IMR-90 (cell line): ENCODE measurements at regions not wholly inside any gene's neighbourhood (a gene's known extent, or its start where the extent isn't known, plus 50 kb on each side); places are given as distances from the start of the nearest gene placed in this dataset.

ENCODE experiments used
- ATAC-seq: fragments of 200-7000 bp; cut with Tn5 transposase; 2 replicates; pipeline ENCODE4 v1.9.1; 2020; ENCODE audit warnings: low read depth, mild to moderate bottlenecking, moderate library complexity
- BruUV-seq: library from RNA; stranded (reverse); fragments of 400-500 nt; replicated peaks from 2 replicates; lab custom pipeline; 2021; lab: Mats Ljungman, UMichigan
- CTCF ChIA-PET: fragments of 300-600 bp; formaldehyde crosslinking; extraction: SDS; loops from one replicate; lab custom pipeline; 2021; ENCODE audit warnings: antibody characterized with exemption; lab: Yijun Ruan, JAX
- POLR2A ChIA-PET: fragments of 300-600 bp; sonication (Branson Sonifier 250); formaldehyde crosslinking; loops from one replicate; lab custom pipeline; 2022; ENCODE audit warnings: antibody characterized with exemption; ENCODE audit not compliant: unreplicated experiment; lab: Charles Lee
- DNase-seq: peaks from one replicate; pipeline ENCODE4 v3.0.0; 2013
- H2AFZ ChIP-seq: replicated peaks from 2 replicates; pipeline ENCODE3; 2013; ENCODE audit warnings: low read length, mild to moderate bottlenecking; ENCODE audit not compliant: poor library complexity
- H2AK5ac ChIP-seq: 2 replicates; pipeline ENCODE4 v1.6.1; 2013; ENCODE audit warnings: low read depth, low read length, inconsistent platforms
- H2AK9ac ChIP-seq: replicated peaks from 2 replicates; pipeline ENCODE3; 2013; ENCODE audit warnings: mild to moderate bottlenecking, low read depth, low read length, moderate library complexity; ENCODE audit not compliant: poor library complexity
- H2BK120ac ChIP-seq: 2 replicates; pipeline ENCODE4 v1.6.1; 2013; ENCODE audit warnings: low read depth, low read length, inconsistent platforms
- H2BK15ac ChIP-seq: 3 replicates; pipeline ENCODE4 v1.6.1; 2013; ENCODE audit warnings: low read depth, low read length, inconsistent platforms
- H2BK20ac ChIP-seq: 2 replicates; pipeline ENCODE4 v1.6.1; 2013; ENCODE audit warnings: low read depth, mild to moderate bottlenecking, inconsistent platforms, low read length, moderate library complexity
- H2BK5ac ChIP-seq: 2 replicates; pipeline ENCODE4 v1.6.1; 2013; ENCODE audit warnings: mild to moderate bottlenecking, low read depth, low read length, inconsistent platforms; ENCODE audit not compliant: poor library complexity, severe bottlenecking
- H3K14ac ChIP-seq: replicated peaks from 2 replicates; pipeline ENCODE4 v1.6.1; 2013; ENCODE audit warnings: low read depth, low read length, inconsistent platforms
- H3K18ac ChIP-seq: 2 replicates; pipeline ENCODE4 v1.6.1; 2013; ENCODE audit warnings: low read depth, low read length, control low read depth
- H3K23ac ChIP-seq: 2 replicates; pipeline ENCODE4 v1.6.1; 2013; ENCODE audit warnings: low read depth, low read length, inconsistent platforms
- H3K27ac ChIP-seq: 2 replicates; pipeline ENCODE4 v1.5.1; 2013; ENCODE audit warnings: mild to moderate bottlenecking, control low read depth, low read length; ENCODE audit not compliant: insufficient read depth
- H3K27me3 ChIP-seq: 2 replicates; pipeline ENCODE4 v1.6.1; 2013; ENCODE audit warnings: low read length; ENCODE audit not compliant: control insufficient read depth, insufficient read depth
- H3K36me3 ChIP-seq: 2 replicates; pipeline ENCODE4 v1.6.1; 2013; ENCODE audit warnings: low read length, mixed read lengths; ENCODE audit not compliant: control insufficient read depth, insufficient read depth
- H3K4ac ChIP-seq: 2 replicates; pipeline ENCODE4 v1.6.1; 2013; ENCODE audit warnings: low read depth, low read length, inconsistent platforms
- H3K4me1 ChIP-seq: 2 replicates; pipeline ENCODE4 v1.6.1; 2013; ENCODE audit warnings: low read length, mixed read lengths; ENCODE audit not compliant: control insufficient read depth, insufficient read depth
- H3K4me2 ChIP-seq: 2 replicates; pipeline ENCODE4 v1.6.1; 2013; ENCODE audit warnings: low read depth, mild to moderate bottlenecking, control low read depth, low read length, moderate library complexity
- H3K4me3 ChIP-seq: 2 replicates; pipeline ENCODE4 v1.5.1; 2013; ENCODE audit warnings: low read depth, mild to moderate bottlenecking, control low read depth, low read length, moderate library complexity; ENCODE audit not compliant: insufficient read depth
- H3K56ac ChIP-seq: 2 replicates; pipeline ENCODE4 v1.6.1; 2013; ENCODE audit warnings: low read length, inconsistent platforms; ENCODE audit not compliant: insufficient read depth; ENCODE audit errors: extremely low read depth
- H3K79me1 ChIP-seq, 2 experiments: 2 replicates each; pipeline ENCODE4 v1.6.1; 2013; ENCODE audit warnings: low read length in 2 of 2, inconsistent platforms in 1 of 2, low read depth in 1 of 2
- H3K9ac ChIP-seq: 2 replicates; pipeline ENCODE4 v1.6.1; 2013; ENCODE audit warnings: low read depth, low read length, control low read depth
- H3K9me1 ChIP-seq: 2 replicates; pipeline ENCODE4 v1.6.1; 2013; ENCODE audit warnings: low read length, inconsistent platforms; ENCODE audit not compliant: insufficient read depth
- H3K9me3 ChIP-seq: 2 replicates; pipeline ENCODE4 v1.6.1; 2013; ENCODE audit warnings: low read length; ENCODE audit not compliant: control insufficient read depth, insufficient read depth
- H4K20me1 ChIP-seq: 2 replicates; pipeline ENCODE4 v1.6.1; 2013; ENCODE audit warnings: low read length, inconsistent platforms; ENCODE audit not compliant: insufficient read depth
- H4K5ac ChIP-seq: 2 replicates; pipeline ENCODE4 v1.6.1; 2013; ENCODE audit warnings: mild to moderate bottlenecking, low read depth, low read length, control low read depth
- H4K8ac ChIP-seq, 2 experiments: 2 replicates each; pipeline ENCODE4 v1.6.1; 2013; ENCODE audit warnings: low read depth in 2 of 2, low read length in 2 of 2, control low read depth in 1 of 2, inconsistent platforms in 1 of 2
- H4K91ac ChIP-seq: 2 replicates; pipeline ENCODE4 v1.6.1; 2013; ENCODE audit warnings: low read depth, low read length, inconsistent platforms; ENCODE audit not compliant: insufficient read depth
- CEBPB ChIP-seq: IDR thresholded peaks from 2 replicates; pipeline ENCODE4 v1.6.1; 2012; ENCODE audit warnings: low read depth, low read length, improper control_type of control experiment
- MAFK ChIP-seq: IDR thresholded peaks from 2 replicates; pipeline ENCODE4 v1.6.1; 2012; ENCODE audit warnings: low read depth, low read length, improper control_type of control experiment
- MAZ ChIP-seq: IDR thresholded peaks from 2 replicates; pipeline ENCODE4 v1.6.1; 2012; ENCODE audit warnings: low read depth, mild to moderate bottlenecking, low read length, improper control_type of control experiment, moderate library complexity, borderline replicate concordance
- WGBS, 2 experiments: methylation state at CpG; one replicate each; pipeline versions ENCODE4 v1.1.5 to v1.1.7; 2013; ENCODE audit warnings: missing lambda C conversion rate in 2 of 2; ENCODE audit not compliant: insufficient read length in 1 of 2; ENCODE audit errors: extremely low coverage in 2 of 2; 5-methylcytosine and 5-hydroxymethylcytosine counted together
- dilution Hi-C: fragments of 300-500 bp; cut with HindIII; formaldehyde crosslinking; loops from one replicate; pipeline ENCODE4 v1.14.3; 2018; ENCODE audit warnings: low sequenced_read_pairs; ENCODE audit not compliant: unreplicated experiment
- in situ Hi-C: fragments of 300-500 bp; cut with MboI; formaldehyde crosslinking; loops from 3 replicates; pipeline ENCODE4 v1.14.3; 2019; ENCODE audit warnings: low sequenced_read_pairs, inconsistent platforms, mixed read lengths
- intact Hi-C: fragments of 100-400 bp; cut with micrococcal nuclease; formaldehyde crosslinking; loops from 2 replicates; pipeline ENCODE4 v1.10.0; 2022

DNA sequence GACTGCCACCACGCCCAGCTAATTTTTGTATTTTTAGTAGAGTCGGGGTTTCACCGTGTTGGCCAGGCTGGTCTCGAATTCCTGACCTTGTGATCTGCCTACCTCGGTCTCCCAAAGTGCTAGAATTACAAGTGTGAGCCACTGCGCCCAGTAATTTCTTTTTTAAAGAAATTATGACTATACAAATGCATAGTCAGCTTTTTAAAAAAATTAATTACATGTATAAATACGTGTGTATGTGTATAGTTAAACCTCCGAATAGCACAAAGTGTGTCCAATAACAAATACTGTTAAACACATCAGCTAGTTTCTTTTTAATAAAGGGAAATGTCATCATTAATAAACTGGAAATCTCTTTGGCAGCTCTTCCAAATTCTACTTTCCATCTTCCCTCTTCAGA lies 135.5 kb upstream of the SALL4 start:
- CTCF ChIA-PET: interaction anchor here (1.4 kb wide), 1 partner anchor 10 kb away, joined by 4 read pairs; no protein-coding TSS in a partner anchor
- Histone ChIP-seq H3K9me1 (no peaks in the 10 kb centered on the region), H3K4me3 (no peak overlapping the region), H2BK120ac (no peak overlapping the region), H3K79me1 (no peaks in the 10 kb centered on the region), H4K5ac (no peak overlapping the region), H2BK20ac (no peak overlapping the region), H3K4me1 (peaks cover 6% of the 10 kb centered on the region), H4K91ac (no peak overlapping the region), H4K20me1 (no peaks in the 10 kb centered on the region), H3K4ac (no peak overlapping the region), H3K9me3 (no peaks in the 10 kb centered on the region), H3K18ac (no peak overlapping the region), H2AK5ac (no peak overlapping the region), H2BK15ac (no peak overlapping the region), H2AK9ac (no peak overlapping the region), H2BK5ac (no peak overlapping the region), H3K14ac (no peak overlapping the region), H3K9ac (no peak overlapping the region), H2AFZ (no peak overlapping the region), H3K27me3 (no peaks in the 10 kb centered on the region; the same call in 1 of the 2 replicates), H3K36me3 (no peaks in the 10 kb centered on the region), H4K8ac (no peak overlapping the region), H3K4me2 (no peak overlapping the region), H3K23ac (no peak overlapping the region), H3K56ac (no peak overlapping the region), H3K27ac (no peak overlapping the region)
- no TSS peak for BruUV-seq
- POLR2A ChIA-PET: no interaction called here
- peak; percentile 76 for TF ChIP-seq MAFK
- no peak for TF ChIP-seq CEBPB
- no peak for TF ChIP-seq MAZ
- in situ Hi-C loops (no loop called here), dilution Hi-C loops (no loop called here), intact Hi-C loops (no loop called here)
- DNase-seq (no peak), ATAC-seq (no peak)
- 100% methylated on average over 3 of the region's 8 CpGs; no CpG with 5 or more reads in 1 of the 2 experiments for WGBS, 2 experiments
